Endothelial cell (in vitro differentiated cells): ENCODE measurements at regions not wholly inside any gene's neighbourhood (a gene's known extent, or its start where the extent isn't known, plus 50 kb on each side); places are given as distances from the start of the nearest gene placed in this dataset.

ENCODE experiments used
- DNase-seq: peaks from one replicate; pipeline ENCODE4 v3.0.0; 2021; ENCODE audit warnings: low spot score
- H3K27ac Mint-ChIP-seq: one replicate; pipeline ENCODE4 v1.8.0; 2021; ENCODE audit warnings: mixed read lengths, inconsistent platforms; ENCODE audit not compliant: unreplicated experiment
- H3K27me3 Mint-ChIP-seq: one replicate; pipeline ENCODE4 v1.8.0; 2021; ENCODE audit warnings: mild to moderate bottlenecking, moderate library complexity, mixed read lengths, inconsistent platforms; ENCODE audit not compliant: unreplicated experiment
- H3K36me3 Mint-ChIP-seq: one replicate; pipeline ENCODE4 v1.8.0; 2021; ENCODE audit warnings: mild to moderate bottlenecking, low read depth, mixed read lengths, inconsistent platforms; ENCODE audit not compliant: unreplicated experiment
- H3K4me1 Mint-ChIP-seq: one replicate; pipeline ENCODE4 v1.8.0; 2021; ENCODE audit warnings: mild to moderate bottlenecking, mixed read lengths, inconsistent platforms; ENCODE audit not compliant: unreplicated experiment
- H3K4me3 Mint-ChIP-seq: one replicate; pipeline ENCODE4 v1.8.0; 2021; ENCODE audit warnings: mild to moderate bottlenecking, mixed read lengths, inconsistent platforms; ENCODE audit not compliant: unreplicated experiment
- H3K9me3 Mint-ChIP-seq: one replicate; pipeline ENCODE4 v1.8.0; 2021; ENCODE audit warnings: mixed read lengths, inconsistent platforms; ENCODE audit not compliant: unreplicated experiment
- CTCF ChIP-seq: fragments of 200-600 bp; sonication (generic); IDR thresholded peaks from one replicate; pipeline ENCODE4 v1.5.0; 2021; ENCODE audit warnings: antibody characterized with exemption; ENCODE audit not compliant: unreplicated experiment

- no peaks in the 10 kb centered on the region for H3K9me3 Mint-ChIP-seq
- TF ChIP-seq CTCF: no peak
- H3K36me3 Mint-ChIP-seq: peaks cover 26% of the 10 kb centered on the region
- peaks cover 5% of the 10 kb centered on the region for H3K27me3 Mint-ChIP-seq
- no peak overlapping the region for H3K4me3 Mint-ChIP-seq
- no peak for DNase-seq
- peaks cover 59% of the 10 kb centered on the region for H3K4me1 Mint-ChIP-seq
- no peak overlapping the region for H3K27ac Mint-ChIP-seq
Measured at GRCh38 chr3:124117486-124117885, 125.6 kb upstream of the ROPN1 start.

- Mint-ChIP-seq H3K36me3 (peaks cover 28% of the 10 kb centered on the region), H3K27ac (no peak overlapping the region), H3K4me3 (no peak overlapping the region), H3K27me3 (peaks cover 6% of the 10 kb centered on the region), H3K9me3 (no peaks in the 10 kb centered on the region), H3K4me1 (peaks cover 54% of the 10 kb centered on the region)
- no peak for TF ChIP-seq CTCF
- DNase-seq: no peak
Measured at GRCh38 chr3:124118397-124118796, 126.5 kb upstream of the ROPN1 start.

GRCh38 chr3:124119056-124119716 lies 127.3 kb upstream of the ROPN1 start:
- H3K4me1 Mint-ChIP-seq: peaks cover 46% of the 10 kb centered on the region
- H3K27ac Mint-ChIP-seq: no peak overlapping the region
- peaks cover 22% of the 10 kb centered on the region for H3K36me3 Mint-ChIP-seq
- H3K27me3 Mint-ChIP-seq: peaks cover 6% of the 10 kb centered on the region
- no peaks in the 10 kb centered on the region for H3K9me3 Mint-ChIP-seq
- no peak overlapping the region for H3K4me3 Mint-ChIP-seq
- no peak for DNase-seq
- TF ChIP-seq CTCF: no peak

GRCh38 chr3:124121379-124122312 lies 129.7 kb upstream of the ROPN1 start:
- DNase-seq: no peak
- TF ChIP-seq CTCF: no peak
- H3K4me3 Mint-ChIP-seq: no peak overlapping the region
- peaks cover 14% of the 10 kb centered on the region for H3K36me3 Mint-ChIP-seq
- H3K27ac Mint-ChIP-seq: no peak overlapping the region
- no peaks in the 10 kb centered on the region for H3K9me3 Mint-ChIP-seq
- peaks cover 36% of the 10 kb centered on the region for H3K4me1 Mint-ChIP-seq
- H3K27me3 Mint-ChIP-seq: peaks cover 8% of the 10 kb centered on the region

GRCh38 chr3:124125315-124125714 lies 133.4 kb upstream of the ROPN1 start:
- TF ChIP-seq CTCF: no peak
- no peak overlapping the region for H3K4me3 Mint-ChIP-seq

More at GRCh38 chr3:124125315-124125714, 133.4 kb upstream of the ROPN1 start:
- peaks cover 7% of the 10 kb centered on the region for H3K36me3 Mint-ChIP-seq
- no peak for DNase-seq
- no peaks in the 10 kb centered on the region for H3K9me3 Mint-ChIP-seq
- H3K4me1 Mint-ChIP-seq: peaks cover 9% of the 10 kb centered on the region
- H3K27ac Mint-ChIP-seq: no peak overlapping the region
- peaks cover 8% of the 10 kb centered on the region for H3K27me3 Mint-ChIP-seq
